SK-N-DZ (cell line): ENCODE measurements at regions not wholly inside any gene's neighbourhood (a gene's known extent, or its start where the extent isn't known, plus 50 kb on each side); places are given as distances from the start of the nearest gene placed in this dataset.

Experiments
- DNase-seq: peaks from one replicate; pipeline ENCODE4 v3.0.0-alpha.2; 2015; ENCODE audit warnings: low spot score

DNA sequence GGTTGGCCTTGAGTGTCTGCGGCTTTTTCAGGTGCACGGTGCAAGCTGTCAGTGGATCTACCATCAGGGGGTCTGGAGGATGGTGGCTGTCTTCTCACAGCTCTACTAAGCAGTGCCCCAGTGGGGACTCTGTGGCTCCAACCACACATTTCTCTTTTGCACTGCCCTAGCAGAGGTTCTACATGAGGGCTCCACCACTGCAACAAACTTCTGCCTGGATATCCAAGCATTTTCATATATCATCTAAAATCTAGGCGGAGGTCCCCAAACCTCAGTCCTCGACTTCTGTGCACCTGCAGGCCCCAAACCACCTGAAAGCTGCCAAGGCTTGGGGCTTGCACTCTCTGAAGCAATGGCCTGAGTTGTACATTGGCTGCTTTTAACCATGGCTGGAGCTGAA, 601.5 kb downstream of the MTRR start:
- no peak for DNase-seq

DNA sequence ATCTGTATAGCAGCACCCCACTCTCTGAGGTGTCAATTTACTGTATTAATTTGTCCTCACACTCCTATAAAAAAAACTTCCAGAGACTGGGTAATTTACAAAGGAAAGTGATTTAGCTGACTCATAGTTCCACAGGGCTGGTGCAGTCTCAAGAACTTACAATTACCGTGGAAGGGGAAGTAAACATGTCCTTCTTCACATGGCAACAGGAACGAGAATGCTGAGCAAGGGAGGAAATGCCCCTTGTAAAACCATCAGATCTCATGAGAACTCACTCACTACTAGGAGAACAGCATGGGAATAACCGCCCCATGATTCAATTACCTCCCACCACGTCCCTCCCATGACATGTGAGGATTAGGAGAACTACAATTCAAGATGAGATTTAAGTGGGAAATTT, 602.6 kb downstream of the MTRR start:
- no peak for DNase-seq

DNA sequence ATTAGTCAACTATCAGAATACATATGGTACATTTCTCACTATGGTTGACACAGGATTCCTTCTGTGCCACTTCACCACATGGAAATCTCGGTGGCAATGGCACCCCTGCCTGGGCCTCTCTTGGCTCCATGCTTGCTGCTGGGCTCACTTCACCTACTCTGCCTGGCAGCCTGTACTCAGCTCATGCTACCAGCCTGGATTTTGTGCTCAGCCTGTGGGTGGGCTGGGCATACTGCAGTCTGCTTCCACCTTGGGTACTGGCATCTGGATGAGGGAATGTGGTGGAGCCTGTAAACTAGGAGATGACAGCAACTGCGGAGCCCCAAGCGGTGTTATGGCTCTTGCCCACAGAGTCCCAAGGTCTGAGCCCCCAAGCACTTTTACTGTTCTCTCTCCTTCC, 604.1 kb downstream of the MTRR start:
- DNase-seq: no peak

DNA sequence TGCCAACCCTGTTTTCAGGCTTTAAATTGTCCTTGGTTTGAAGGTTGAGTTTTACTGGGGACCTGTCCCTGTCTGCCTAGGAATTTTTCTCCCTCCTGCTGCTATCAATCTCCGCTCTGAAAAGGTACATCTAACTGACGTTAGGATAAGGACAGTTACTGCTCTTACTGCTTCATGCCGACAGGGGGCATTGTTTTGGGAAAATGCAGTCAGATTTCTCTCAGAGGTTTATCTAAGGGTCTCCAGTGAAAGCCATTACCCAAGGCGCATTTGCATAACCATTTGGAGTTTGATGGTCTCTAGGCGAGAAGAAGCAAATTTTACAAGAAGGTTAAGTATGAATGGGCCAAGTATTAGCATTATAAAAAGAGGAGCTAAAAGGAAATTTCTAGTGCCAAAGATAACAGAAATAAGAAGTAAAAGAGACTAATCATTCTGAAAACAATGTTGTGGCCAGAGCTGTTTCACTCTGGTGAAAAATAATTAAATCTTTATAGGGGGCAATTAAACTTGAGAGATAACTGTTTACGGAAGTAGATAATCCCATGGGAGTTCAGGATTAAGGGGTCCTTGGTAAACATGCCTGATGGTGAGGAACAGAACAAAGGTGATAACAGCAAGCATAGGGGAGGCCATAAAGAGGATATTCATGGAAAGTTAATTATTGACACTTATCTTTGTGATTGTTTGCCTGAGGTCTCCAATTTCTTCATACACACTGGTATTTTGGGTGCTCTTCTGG, 605.0 kb downstream of the MTRR start:
- no peak for DNase-seq

DNA sequence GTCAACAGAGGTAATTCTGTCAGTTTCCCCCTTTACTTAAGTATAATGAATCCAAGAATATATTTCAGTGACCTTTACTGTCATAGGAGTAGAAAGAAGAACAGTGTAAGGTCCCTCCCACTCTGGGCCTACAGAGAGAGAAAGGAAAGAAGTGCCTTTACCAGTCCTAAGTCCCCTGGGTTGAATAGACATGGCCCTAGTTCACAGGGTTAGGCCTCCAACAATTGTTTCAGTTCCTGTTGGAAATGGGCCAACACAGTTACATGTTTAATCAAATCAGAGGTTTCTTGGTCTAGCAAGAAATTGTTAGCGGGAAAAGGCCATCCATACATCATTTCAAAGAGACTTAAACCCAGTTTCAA, 605.6 kb downstream of the MTRR start:
- DNase-seq: no peak

DNA sequence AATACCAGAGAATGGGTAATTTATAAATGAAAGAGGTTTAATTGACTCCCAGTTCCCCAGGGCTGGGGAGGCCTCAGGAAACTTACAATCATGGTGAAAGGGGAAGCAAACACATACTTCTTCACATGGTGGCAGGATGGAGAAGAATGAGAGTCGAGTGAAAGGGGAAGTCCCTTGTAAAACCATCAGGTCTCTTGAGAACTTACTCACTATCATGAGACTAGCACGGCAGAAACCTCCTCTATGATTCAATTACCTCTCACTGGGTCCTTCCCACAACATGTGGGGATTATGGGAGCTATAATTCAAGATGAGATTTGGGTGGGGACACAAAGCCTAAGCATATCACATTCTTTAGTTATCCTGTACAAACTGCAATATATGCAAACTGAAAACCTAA, 609.4 kb downstream of the MTRR start:
- DNase-seq: no peak

DNA sequence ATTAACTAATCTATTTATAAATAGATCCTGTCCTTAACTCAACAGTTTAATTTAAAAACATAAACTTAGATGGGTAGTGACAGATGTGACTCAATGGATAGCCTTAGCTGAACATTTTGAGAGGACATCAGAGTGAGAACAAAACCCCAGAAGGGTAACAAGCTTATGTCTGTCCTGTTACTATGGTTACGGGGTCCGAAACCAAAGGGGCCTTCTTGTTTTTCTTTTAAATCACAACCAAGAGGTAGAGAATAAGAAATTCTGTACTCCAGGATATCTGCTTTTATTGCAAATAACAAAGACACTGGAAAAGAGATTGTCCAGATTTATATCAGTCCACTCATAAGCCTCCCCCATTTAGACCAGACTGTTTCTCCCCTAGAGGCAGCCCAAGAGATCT, 612.1 kb downstream of the MTRR start:
- DNase-seq: no peak

DNA sequence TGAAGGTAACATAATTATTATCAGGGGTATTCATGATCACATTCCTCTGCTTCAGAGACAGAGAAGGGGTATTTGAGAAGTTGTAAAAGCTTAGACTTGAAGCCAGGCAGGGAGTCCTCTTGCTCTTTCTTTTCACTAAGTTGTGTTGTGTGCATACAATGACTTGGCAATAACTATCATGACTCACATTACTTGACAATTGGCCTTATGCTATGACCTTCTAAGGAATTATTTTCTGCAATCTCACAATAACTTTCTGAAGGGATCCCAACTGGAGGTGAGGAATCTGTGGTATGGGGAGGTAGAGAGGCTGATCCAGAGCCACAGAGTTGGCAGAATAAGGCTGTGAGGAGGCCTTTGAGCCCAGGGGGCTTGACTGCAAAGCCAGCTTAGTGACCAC, 622.3 kb downstream of the MTRR start:
- no peak for DNase-seq

DNA sequence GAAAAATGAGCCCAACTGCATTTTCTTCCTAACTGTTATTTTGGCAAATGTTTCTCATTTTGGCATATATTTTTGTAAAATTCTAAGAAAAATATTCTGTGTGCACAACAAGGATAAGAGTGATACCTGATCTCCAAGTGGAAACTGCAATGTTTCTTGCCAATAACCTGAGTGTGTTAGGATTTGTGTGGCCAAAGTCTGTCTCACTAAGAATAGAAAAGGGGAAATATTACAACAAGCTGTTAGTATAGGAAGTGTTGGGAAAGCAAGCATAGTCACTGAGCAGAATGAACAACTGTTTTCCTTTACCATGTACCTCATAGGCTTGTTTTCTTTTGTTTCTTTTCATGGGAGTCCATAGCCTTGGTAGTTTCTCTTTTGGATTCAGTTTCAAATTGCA, 624.2 kb downstream of the MTRR start:
- no peak for DNase-seq

DNA sequence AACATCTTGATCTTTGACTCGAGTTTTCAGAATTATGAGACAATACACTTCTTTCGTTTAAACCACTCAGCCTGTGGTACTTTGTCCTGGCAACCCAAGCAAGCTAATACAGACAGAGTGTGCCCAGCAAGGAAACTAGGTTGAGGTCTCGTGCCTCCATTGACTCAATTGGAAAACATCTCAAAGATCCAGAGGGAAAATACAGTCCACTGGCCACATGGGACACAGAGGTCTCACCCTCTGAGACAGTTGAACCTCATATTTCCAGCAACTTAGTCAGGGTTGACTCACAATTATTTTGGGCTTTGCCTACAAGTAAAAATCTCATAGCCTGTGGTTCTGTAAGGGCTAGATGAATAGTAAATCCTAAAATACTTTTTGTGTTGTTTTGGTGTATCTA, 631.5 kb downstream of the MTRR start:
- no peak for DNase-seq

DNA sequence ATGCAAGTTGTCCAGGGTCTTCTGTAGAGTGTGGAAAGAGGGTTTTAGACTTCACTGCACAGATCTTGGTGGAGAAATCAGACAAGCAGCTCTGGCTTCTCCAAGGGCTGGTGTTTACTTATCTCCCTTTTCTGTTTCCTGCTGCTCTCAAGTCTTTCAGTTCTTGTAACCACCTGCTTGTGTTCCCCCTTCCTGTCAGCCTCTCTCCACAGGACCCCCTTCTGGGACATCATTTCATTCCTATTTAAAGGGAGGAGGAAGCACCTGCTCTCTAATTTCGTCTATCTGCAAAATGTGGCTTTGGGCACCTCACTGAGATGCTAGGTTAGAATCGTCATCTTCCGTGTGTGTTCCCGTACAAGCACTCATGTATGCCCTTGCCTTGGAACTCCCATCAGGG, 636.2 kb downstream of the MTRR start:
- no peak for DNase-seq

DNA sequence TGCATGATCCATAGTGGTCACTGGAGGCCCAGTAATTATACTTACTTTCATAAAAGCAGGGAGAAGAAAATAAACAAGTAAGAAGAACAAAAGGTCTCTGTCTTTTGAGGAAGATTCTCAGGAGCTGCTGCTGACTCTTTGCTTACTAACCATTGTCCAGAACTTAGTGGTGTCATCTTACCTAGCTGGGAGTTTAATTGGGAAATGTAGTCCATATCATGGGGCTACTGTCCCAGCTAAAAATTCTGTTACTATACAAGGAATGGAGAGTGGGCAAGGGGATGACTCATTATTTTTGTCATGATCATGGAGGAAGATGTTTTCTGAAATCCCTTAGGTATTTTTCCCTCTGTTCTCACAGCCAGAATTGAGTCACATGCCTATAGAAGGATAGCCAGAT, 639.3 kb downstream of the MTRR start:
- DNase-seq: no peak

DNA sequence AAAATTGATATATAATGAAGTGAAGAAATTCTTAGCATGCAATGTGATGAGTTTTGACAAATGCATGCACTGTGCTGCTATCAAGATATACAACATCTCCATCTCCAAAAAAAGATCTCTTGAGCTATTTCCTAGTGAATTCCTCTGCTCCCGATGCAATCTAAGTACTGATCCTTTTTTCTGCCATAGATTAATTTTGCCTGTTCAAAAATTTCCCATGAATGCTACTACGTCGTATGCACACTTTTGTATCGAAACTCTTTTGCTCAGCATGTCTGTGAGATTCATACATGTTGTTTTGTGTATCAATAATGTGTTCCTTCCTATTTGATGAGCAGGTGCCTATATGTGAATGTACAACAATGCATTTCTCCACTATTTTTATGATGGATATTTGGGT, 647.4 kb downstream of the MTRR start:
- DNase-seq: no peak

DNA sequence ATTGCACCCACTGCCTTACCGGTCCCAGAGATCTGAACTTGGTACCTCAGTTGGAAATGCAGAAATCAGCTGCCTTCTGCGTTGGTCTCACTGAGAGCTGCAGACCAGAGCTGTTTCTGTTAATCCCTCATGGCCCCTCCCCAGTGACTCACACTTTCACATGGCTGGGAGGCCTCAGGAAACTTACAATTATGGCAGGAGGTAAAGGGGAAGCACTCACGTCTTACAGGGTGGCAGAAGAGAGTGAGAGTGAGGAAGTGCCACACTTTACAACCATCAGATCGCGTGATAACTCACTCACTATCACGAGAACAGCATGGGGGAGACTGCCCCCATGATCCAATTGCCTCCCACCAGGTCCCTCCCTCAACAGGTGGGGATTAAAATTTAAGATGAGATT, 648.5 kb downstream of the MTRR start:
- no peak for DNase-seq

DNA sequence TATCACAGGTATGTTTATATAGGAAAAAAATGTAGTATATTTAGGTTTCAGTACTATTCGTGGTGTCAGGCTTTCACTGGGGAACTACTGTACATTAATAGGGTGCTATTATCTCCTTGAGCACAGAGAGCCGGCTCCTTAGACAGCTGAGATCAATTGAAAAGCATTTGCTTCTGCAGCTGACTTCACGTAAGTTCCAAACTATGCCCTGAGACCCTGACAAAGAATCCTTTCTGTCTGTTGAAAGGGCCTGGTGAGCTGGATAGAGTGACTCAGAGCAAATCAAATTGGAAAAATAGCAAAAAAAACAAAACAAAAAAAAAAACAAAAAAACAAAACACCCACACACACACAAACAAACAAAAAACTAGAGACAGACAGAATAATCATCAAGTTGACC, 652.0 kb downstream of the MTRR start:
- DNase-seq: no peak

DNA sequence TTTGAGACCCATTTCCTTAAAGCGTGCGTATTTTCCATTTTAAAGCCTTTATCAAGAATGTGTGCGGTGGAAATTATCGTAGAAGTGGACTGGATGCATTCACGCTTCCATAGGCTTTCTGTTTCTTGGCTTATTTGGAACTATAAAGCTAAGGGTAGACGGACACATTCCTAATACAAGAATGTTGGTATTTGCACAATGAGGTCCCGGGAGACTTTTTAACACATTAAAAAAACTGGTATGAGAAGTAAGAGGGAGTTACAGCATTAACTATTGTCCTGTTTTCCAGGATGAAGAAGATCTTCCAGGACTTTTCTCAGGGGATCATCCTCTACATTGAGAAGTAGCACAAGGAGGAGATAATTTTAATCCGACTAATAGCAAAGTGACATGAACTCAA, 653.0 kb downstream of the MTRR start:
- no peak for DNase-seq

DNA sequence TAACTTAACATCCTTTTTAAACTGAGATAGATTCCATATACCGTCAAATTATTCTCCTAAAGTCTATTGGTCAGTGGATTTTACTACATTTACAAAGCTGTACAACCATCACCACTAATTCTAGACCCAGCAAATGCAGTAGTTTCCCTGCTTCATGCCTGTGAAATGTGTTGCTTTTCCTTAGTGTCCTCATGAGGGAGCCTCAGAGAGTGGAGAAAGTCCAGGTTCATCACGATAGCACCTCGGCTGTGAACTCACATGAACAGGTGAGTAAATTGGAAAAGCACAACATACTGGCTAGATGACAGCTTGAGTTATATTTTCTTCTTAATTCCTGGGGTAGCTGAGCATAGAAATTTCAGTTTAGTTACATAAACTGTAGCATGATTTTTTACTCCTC, 653.7 kb downstream of the MTRR start:
- DNase-seq: no peak

DNA sequence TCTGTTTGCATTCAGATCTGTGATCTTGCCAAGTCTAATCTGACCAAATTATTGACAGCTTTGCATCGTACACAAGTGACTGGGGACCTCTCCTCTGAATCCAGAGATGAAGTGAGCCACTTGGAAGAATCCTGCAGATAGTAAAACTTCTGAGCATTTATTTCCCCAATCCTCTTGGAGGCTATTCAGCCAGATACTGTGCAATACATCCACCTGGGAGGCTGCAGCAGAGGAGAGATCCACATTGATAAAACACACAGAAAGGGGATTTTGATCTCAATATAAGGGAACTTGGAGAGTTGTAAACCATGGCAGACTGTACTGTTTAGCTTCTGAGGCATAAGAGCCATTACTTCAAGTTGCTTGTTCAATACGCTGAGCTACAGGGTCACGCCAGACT, 654.6 kb downstream of the MTRR start:
- DNase-seq: no peak

DNA sequence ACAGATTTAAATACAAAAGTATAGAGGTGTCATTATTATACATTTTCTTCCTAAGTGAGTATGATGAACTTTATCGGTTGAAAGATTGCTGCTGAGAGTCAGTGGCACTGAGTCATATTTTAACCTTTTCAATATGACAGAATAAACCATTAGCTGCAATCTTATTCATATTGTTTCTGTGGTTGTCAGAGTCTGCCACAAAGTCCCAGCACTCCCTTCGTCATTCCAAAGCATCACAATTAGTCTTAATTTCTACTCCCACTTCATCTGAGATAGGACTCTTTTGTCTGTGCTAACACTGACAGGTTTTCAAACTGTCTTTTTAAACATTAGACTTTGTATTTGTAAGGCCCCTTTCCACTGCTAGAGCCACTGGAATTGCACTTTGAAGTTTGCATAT, 656.9 kb downstream of the MTRR start:
- DNase-seq: no peak

DNA sequence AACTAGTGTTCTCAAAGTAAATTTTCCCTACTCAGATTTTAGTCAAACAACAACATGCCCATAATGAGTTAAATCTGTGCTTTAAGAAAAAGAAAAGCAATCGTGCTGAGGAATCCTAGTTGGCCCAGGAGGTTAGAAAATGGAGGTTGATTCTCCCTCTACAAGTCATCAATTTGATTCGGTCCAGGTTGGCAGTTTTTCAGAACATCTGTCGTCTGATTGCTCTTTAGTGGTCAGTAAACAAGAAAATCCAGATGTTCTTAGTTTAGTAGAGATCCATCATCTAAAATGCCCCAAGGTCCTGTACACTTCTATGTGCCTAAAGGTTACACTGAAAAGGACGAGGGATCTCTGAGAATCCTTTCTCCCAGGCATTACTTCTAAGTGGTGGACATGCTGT, 659.2 kb downstream of the MTRR start:
- no peak for DNase-seq

DNA sequence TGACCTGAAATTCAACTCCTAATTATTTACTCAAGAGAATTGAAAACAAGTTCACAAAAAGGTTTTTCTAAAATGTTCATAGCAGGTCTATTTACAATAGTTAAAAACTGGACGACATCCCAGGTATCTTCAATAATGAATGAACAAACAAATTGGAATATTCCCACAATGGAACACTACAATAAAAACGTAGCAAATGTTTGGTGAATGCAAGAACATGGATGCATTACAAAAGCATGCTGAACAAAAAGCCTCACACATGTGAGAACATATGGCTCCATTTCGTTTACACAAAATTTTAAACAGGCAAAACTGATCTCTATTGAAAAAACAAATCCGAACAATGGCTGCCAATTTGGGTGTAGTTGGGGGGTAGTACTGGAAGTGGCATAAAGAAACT, 669.9 kb downstream of the MTRR start:
- DNase-seq: no peak

DNA sequence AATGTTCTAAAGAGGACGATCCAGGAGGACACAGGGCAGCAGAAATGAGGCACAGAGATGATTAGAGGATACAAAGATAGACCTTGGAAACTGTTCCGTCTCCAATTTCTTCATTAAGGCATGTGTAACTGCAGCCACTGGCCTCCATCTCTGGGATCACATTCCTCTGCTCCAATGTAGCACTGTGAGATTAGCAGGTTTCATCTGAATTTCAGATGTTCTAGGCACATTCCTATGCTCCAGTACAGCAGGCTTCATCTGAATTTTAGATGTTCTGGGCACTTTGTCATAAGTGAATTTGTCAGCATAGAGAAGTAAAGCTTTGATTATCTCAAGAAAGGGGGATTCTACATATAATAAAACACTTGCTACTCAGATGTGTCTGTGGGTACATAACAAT, 671.4 kb downstream of the MTRR start:
- DNase-seq: no peak

DNA sequence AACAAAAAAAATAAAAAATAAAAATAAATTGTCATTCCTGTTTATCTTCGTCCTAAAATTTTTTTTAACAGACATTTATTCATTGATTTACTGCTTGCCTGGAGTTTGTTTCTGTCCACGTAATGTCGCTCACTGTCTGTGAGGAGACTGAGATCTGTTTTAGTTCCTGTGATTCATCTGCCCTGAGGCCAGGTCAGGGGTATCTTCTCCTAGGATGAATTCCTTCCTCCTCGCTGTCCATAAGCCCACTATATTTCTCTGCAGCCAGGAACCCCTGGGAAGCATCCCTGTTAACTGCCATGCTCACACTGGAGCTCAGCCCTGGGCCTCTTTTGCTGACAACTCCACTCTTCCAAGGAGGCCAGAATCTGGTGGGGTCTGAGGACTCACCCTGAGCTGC, 682.0 kb downstream of the MTRR start:
- no peak for DNase-seq

DNA sequence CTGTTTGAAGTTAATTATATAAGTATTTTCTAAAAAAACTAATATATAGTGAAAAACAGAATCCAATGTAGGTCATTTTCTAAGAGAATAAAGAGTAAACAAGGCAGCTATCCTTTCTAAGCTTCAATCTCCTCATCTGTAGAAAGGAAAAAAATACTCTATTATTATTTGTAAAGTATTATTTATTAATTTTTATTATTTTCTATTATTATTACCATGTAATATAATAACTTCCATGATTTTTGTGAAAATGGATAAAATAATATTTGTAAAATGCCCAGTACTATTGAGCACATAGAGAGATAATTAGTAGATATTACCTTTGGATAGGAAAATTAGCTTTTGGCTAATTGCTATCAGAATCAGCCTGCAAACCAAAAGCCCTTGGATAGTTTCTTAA, 684.4 kb downstream of the MTRR start:
- DNase-seq: no peak
